ENCODE measurements at regions not wholly inside any gene's neighbourhood (a gene's known extent, or its start where the extent isn't known, plus 50 kb on each side); places are given as distances from the start of the nearest gene placed in this dataset.

DNA sequence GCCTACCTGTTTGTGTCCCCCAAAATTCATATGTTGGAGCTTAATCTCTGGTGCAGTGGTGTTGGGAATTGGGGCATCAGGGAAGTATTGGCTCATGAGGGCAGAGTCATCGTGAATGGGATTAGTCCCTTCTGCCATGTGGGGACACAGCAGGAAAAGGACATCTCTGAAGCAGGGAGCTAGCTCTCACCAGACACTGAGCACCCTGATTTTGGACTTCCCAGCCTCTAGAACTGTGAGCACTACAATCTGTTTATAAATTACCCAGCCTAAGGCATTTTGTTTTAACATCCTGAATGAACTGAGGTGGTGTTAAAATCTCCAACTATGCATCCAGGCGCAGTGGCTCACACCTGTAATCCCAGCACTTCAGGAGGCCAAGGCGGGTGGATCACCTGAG lies 206.0 kb downstream of the SEC14L1 start:
- Histone ChIP-seq H3K9me3 (no peaks in the 10 kb centered on the region), H3K27me3 (no peaks in the 10 kb centered on the region), H3K4me3 (no peak overlapping the region), H3K4me1 (no peaks in the 10 kb centered on the region), H3K27ac (no peak overlapping the region), H3K36me3 (no peaks in the 10 kb centered on the region)
- FAIRE-seq = no peak
- ATAC-seq = no peak
- TF ChIP-seq, protein P1, sequence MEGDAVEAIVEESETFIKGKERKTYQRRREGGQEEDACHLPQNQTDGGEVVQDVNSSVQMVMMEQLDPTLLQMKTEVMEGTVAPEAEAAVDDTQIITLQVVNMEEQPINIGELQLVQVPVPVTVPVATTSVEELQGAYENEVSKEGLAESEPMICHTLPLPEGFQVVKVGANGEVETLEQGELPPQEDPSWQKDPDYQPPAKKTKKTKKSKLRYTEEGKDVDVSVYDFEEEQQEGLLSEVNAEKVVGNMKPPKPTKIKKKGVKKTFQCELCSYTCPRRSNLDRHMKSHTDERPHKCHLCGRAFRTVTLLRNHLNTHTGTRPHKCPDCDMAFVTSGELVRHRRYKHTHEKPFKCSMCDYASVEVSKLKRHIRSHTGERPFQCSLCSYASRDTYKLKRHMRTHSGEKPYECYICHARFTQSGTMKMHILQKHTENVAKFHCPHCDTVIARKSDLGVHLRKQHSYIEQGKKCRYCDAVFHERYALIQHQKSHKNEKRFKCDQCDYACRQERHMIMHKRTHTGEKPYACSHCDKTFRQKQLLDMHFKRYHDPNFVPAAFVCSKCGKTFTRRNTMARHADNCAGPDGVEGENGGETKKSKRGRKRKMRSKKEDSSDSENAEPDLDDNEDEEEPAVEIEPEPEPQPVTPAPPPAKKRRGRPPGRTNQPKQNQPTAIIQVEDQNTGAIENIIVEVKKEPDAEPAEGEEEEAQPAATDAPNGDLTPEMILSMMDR (IDR thresholded peaks at IDR 0.05) = no peak
- DNase-seq = no peak
- intact Hi-C loops (cut with DNase I) = no loop called here
- 98 to 99% methylated on average over 3 of the region's 3 CpGs for WGBS, 2 donors

GRCh38 chr17:77347544-77347943 lies 206.8 kb downstream of the SEC14L1 start:
- FAIRE-seq (no peak), ATAC-seq (no peak), DNase-seq (no peak)
- Histone ChIP-seq H3K4me1 (no peaks in the 10 kb centered on the region), H3K27ac (no peak overlapping the region), H3K9me3 (no peaks in the 10 kb centered on the region), H3K4me3 (no peak overlapping the region), H3K27me3 (no peaks in the 10 kb centered on the region), H3K36me3 (no peaks in the 10 kb centered on the region)
- WGBS, 2 donors = 96 to 97% methylated on average over 4 of the region's 4 CpGs
- TF ChIP-seq, protein P1 (IDR thresholded peaks at IDR 0.05) = no peak
- intact Hi-C loops (cut with DNase I) = no loop called here

DNA sequence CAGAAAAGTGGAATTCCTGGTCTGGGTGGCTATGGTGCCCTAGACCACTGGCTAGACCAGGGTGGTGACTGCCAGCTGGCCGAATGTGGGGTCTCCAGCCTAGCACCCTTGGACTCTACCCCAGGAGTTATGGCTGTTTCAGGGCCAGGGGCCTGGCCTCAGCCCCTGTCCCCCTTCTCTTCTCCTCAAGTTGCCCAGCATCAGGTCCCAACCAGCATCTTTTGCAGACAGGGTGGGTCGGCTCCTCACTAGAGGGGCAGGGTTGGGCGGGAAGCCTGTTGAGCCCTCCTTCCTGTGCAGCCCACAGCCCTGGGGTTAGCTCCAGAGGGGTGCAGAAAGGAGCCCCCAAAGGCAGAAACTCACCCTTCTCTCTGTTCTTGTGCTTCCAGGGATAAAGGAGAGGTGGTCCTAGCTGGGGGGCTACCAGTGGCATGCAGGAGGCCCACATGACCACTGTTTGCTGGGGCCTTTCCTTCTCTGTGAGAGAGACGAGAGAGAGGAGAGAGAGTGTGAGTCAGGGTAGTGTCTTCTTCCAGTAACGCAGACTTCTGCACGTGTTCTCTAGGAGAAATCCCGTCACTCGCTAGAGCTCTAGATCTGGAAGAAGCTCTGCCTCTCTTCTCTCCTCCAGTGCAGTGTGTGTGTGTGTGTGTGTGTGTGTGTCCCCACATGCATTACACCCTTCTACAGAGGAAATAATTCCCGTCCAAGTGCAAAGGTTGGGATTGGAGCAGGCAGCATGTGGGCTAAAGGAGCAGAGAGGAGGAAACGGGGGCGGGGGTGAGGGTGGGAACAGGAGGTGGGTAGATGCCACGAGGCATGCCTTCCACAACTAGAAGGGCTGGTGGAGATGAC lies 209.4 kb downstream of the SEC14L1 start:
- H3K4me3 ChIP-seq = no peak overlapping the region
- no peak overlapping the region for H3K27ac ChIP-seq
- no peak for FAIRE-seq
- H3K27me3 ChIP-seq = no peaks in the 10 kb centered on the region
- DNase-seq = peak in 2 of 6 donors; percentile 6 to 9
- H3K9me3 ChIP-seq = no peaks in the 10 kb centered on the region
- TF ChIP-seq, protein P1 (IDR thresholded peaks at IDR 0.05) = no peak
- H3K4me1 ChIP-seq = no peaks in the 10 kb centered on the region
- WGBS, 2 donors = 85% methylated on average over 12 of the region's 12 CpGs
- ATAC-seq = peak in 2 of 4 donors; percentile 15 to 30
- H3K36me3 ChIP-seq = no peaks in the 10 kb centered on the region
- intact Hi-C loops (cut with DNase I) = no loop called here

DNA sequence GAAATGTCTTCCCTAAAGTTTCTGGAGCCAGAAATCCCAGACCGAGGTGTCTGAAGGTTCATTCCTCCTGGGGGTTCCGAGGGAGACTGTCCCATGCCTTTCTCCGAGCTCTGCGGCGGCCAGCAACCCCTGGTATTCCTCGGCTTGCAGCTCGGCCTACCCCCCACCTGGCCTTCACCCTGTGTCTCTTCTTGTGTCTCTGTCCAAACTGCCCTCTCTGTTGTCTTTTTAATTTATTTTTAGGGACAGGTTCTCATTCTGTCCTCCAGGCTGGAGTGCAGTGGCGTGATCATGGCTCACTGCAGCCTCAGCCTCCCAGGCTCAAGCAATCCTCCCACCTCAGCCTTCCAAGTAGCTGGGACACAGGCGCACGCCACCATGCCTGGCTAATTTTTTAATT lies 211.7 kb downstream of the SEC14L1 start:
- H3K27ac ChIP-seq = no peak overlapping the region
- H3K4me1 ChIP-seq = no peaks in the 10 kb centered on the region

More for the DNA sequence above, 211.7 kb downstream of the SEC14L1 start:
- FAIRE-seq (no peak), DNase-seq (peak in 2 of 6 donors; percentile 6), ATAC-seq (no peak)
- 93 to 96% methylated on average over 10 of the region's 10 CpGs for WGBS, 2 donors
- H3K27me3 ChIP-seq = no peaks in the 10 kb centered on the region
- H3K36me3 ChIP-seq = no peaks in the 10 kb centered on the region
- H3K4me3 ChIP-seq = no peak overlapping the region
- H3K9me3 ChIP-seq = no peaks in the 10 kb centered on the region
- intact Hi-C loops (cut with DNase I) = no loop called here
- TF ChIP-seq, protein P1 (IDR thresholded peaks at IDR 0.05) = no peak

All from pancreas (tissue), 10 donors.